Chondrocyte (in vitro differentiated cells): ENCODE measurements at regions not wholly inside any gene's neighbourhood (a gene's known extent, or its start where the extent isn't known, plus 50 kb on each side); places are given as distances from the start of the nearest gene placed in this dataset.
"Not testable (repeated sequence)": the region's sequence is repeated elsewhere in the genome, so short reads cannot be mapped to it uniquely, and the experiment has no call there.

Source experiments
- DNase-seq: peaks from one replicate; pipeline ENCODE4 v3.0.0; 2021; ENCODE audit warnings: mixed read lengths, low spot score
- H3K27ac Mint-ChIP-seq: one replicate; pipeline ENCODE4 v1.8.0; 2021; ENCODE audit warnings: mild to moderate bottlenecking, moderate library complexity, mixed read lengths; ENCODE audit not compliant: unreplicated experiment
- H3K27me3 Mint-ChIP-seq: 2 replicates; pipeline ENCODE4 v1.8.0; 2021; ENCODE audit warnings: low read depth, mixed read lengths
- H3K36me3 Mint-ChIP-seq: 2 replicates; pipeline ENCODE4 v1.8.0; 2021; ENCODE audit warnings: low read depth, mixed read lengths
- H3K4me1 Mint-ChIP-seq: 2 replicates; pipeline ENCODE4 v1.8.0; 2021; ENCODE audit warnings: low read depth, mild to moderate bottlenecking, mixed read lengths
- H3K4me3 Mint-ChIP-seq: one replicate; pipeline ENCODE4 v1.8.0; 2021; ENCODE audit warnings: mild to moderate bottlenecking, moderate library complexity, mixed read lengths; ENCODE audit not compliant: unreplicated experiment
- H3K9me3 Mint-ChIP-seq: 2 replicates; pipeline ENCODE4 v1.8.0; 2021; ENCODE audit warnings: low read depth, mixed read lengths
- TF ChIP-seq, protein P1 (sequence below): fragments of 200-600 bp; sonication (generic); IDR thresholded peaks from 2 replicates; pipeline ENCODE4 v1.5.0; 2021; ENCODE audit warnings: antibody characterized with exemption, mild to moderate bottlenecking, moderate library complexity

DNA sequence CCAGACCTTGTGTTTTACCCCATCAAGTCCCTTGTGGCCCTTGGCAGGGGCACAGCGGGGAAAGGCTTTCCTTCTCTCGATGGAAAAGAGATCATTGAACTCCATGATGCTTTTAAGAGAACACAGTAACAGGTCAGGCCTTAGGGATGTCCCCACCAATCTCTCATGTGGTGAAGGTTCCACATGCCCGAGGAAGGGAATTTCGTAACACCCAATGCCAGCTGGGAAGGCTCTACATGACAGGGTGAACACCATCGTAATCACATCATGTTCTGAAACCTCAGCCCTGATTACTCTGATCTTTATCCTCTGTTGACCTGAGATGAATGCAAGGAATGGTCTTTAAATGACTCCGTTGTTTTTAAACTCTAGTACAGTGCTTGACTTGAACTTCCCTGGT is 105.5 kb upstream of the SPAG17 start:
- TF ChIP-seq, protein P1, sequence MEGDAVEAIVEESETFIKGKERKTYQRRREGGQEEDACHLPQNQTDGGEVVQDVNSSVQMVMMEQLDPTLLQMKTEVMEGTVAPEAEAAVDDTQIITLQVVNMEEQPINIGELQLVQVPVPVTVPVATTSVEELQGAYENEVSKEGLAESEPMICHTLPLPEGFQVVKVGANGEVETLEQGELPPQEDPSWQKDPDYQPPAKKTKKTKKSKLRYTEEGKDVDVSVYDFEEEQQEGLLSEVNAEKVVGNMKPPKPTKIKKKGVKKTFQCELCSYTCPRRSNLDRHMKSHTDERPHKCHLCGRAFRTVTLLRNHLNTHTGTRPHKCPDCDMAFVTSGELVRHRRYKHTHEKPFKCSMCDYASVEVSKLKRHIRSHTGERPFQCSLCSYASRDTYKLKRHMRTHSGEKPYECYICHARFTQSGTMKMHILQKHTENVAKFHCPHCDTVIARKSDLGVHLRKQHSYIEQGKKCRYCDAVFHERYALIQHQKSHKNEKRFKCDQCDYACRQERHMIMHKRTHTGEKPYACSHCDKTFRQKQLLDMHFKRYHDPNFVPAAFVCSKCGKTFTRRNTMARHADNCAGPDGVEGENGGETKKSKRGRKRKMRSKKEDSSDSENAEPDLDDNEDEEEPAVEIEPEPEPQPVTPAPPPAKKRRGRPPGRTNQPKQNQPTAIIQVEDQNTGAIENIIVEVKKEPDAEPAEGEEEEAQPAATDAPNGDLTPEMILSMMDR: no peak
- Mint-ChIP-seq H3K27ac (no peak overlapping the region), H3K27me3 (no peaks in the 10 kb centered on the region), H3K9me3 (no peaks in the 10 kb centered on the region), H3K36me3 (no peaks in the 10 kb centered on the region), H3K4me3 (no peak overlapping the region), H3K4me1 (peaks cover 15% of the 10 kb centered on the region)
- DNase-seq: no peak

GRCh38 chr1:118290046-118290445 is 105.0 kb upstream of the SPAG17 start:
- peaks cover 10% of the 10 kb centered on the region for H3K4me1 Mint-ChIP-seq
- H3K36me3 Mint-ChIP-seq: no peaks in the 10 kb centered on the region
- no peak overlapping the region for H3K27ac Mint-ChIP-seq
- H3K27me3 Mint-ChIP-seq: no peaks in the 10 kb centered on the region
- H3K4me3 Mint-ChIP-seq: no peak overlapping the region
- DNase-seq: no peak
- no peaks in the 10 kb centered on the region for H3K9me3 Mint-ChIP-seq
- TF ChIP-seq, protein P1: no peak

DNA sequence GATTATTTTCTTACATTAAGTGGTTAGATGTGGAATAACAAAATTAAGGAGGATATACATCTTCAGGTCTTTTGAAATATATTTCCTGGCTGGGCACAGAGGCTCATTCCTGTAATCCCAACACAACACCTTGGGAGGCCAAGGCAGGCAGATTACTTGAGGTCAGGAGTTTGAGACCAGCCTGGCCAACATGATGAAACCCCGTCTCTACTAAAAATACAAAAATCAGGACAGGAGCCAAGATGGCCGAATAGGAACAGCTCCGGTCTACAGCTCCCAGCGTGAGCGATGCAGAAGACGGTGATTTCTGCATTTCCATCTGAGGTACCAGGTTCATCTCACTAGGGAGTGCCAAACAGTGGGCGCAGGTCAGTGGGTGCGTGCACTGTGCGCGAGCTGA is 95.6 kb upstream of the SPAG17 start:
- peaks cover 10% of the 10 kb centered on the region for H3K9me3 Mint-ChIP-seq
- not testable (repeated sequence) for H3K4me3 Mint-ChIP-seq, H3K27me3 Mint-ChIP-seq, H3K4me1 Mint-ChIP-seq, DNase-seq, H3K27ac Mint-ChIP-seq, H3K36me3 Mint-ChIP-seq

DNA sequence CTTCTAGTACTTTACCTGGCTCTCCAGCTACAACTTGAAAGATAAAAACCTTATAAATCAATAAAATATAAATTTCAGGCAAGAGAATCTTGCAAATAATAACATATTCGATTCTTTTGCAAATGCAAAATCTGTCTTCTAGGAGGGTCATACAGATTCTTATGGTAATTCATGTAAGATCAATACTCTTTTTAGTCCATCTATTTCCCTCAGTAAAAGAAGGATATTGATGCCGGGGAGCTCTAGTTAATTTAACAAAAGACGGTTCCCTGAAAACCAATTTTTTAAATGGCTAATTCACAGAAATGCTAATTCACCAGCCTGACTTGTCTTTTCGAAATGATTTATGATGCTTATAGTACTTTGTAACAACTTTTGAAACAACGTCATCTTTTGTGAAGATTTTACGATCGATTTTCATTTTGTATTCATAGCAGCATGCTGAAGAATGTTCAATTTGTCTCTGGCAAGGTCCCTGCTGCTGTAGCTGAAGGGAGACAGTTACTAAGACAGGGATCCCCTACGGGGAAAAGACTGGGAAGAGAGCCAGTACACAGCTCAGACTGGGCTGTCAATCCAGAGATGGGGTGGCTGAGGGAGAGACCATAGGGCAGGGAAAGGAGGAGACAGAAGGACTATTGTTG is 90.6 kb upstream of the SPAG17 start:
- Mint-ChIP-seq H3K9me3 (peaks cover 10% of the 10 kb centered on the region), H3K36me3 (peaks cover 3% of the 10 kb centered on the region), H3K27me3 (no peaks in the 10 kb centered on the region), H3K4me3 (peak overlapping the region; percentile 42), H3K4me1 (peaks cover 6% of the 10 kb centered on the region), H3K27ac (no peak overlapping the region)
- no peak for DNase-seq
- TF ChIP-seq, protein P1: no peak

DNA sequence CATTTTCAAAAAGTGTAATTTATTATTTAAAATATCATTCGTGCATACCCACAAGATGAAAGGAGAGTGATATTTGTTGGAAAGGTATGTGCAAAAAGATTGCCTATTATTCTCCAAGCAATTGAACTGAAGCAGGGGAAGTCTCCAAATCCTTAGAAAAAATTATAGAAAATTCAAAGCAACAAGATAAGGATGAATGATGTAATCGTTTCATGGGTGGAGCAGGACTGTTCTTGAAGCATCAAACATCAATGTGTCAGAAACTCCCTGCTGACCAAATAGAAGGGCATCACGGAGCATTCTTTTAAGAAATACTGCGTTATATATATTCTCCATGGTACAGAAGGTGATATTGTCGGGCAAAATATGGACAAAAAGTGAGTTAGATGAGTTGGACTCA is 87.9 kb upstream of the SPAG17 start:
- no peak for DNase-seq
- Mint-ChIP-seq H3K36me3 (peaks cover 3% of the 10 kb centered on the region), H3K27ac (no peak overlapping the region), H3K27me3 (no peaks in the 10 kb centered on the region), H3K9me3 (peaks cover 8% of the 10 kb centered on the region), H3K4me1 (peaks cover 6% of the 10 kb centered on the region), H3K4me3 (no peak overlapping the region)
- TF ChIP-seq, protein P1: no peak

DNA sequence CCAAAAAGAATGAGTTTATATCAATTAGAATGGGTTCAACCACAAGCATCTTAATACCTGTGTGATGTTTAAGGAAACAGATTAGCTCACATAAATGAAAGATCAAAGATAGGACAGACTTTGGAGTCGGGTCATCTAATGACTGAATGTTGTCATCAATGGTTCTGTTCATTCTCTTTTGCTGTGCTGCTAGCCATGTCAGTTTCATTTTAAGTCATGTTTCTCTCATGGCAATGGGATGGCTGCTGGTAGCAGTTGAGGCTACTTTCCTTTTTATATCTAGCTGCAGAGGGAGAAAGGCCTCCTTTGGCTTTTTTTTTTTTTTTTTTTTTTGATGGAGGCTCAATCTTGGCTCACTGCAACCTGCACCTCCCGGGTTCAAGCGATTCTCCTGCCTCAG is 86.9 kb upstream of the SPAG17 start:
- TF ChIP-seq, protein P1: no peak
- H3K27ac Mint-ChIP-seq: no peak overlapping the region
- no peaks in the 10 kb centered on the region for H3K27me3 Mint-ChIP-seq
- H3K4me1 Mint-ChIP-seq: peaks cover 6% of the 10 kb centered on the region
- no peaks in the 10 kb centered on the region for H3K36me3 Mint-ChIP-seq
- H3K9me3 Mint-ChIP-seq: peaks cover 2% of the 10 kb centered on the region
- no peak overlapping the region for H3K4me3 Mint-ChIP-seq
- DNase-seq: no peak
